IPS-NIHi7 (cell line): ENCODE measurements at regions not wholly inside any gene's neighbourhood (a gene's known extent, or its start where the extent isn't known, plus 50 kb on each side); places are given as distances from the start of the nearest gene placed in this dataset.
"Not testable (repeated sequence)": the region's sequence is repeated elsewhere in the genome, so short reads cannot be mapped to it uniquely, and the experiment has no call there.

Source experiments
- DNase-seq: peaks from one replicate; pipeline ENCODE4 v3.0.0; 2012; ENCODE audit warnings: mixed read lengths; ENCODE audit errors: extremely low spot score

DNA sequence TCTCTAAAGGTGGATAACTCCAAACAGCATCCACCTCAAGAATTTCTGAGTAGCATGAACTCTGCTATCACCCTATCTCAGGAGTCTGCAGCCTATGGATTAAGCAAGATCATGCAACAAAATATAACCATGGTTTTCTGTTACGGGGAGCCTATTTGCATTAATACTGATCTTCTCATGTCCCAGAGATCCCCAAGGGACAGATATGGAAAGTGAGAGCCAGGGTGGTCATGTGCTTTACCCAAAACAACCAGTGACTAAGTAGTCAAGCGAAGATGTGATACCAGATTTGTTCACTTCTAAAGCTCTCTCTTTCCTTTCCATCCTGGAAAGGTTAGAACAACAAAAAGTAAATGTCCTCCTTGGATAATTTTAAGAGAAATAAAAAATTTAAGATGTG lies 125.1 kb downstream of the PRRX1 start:
- no peak for DNase-seq

DNA sequence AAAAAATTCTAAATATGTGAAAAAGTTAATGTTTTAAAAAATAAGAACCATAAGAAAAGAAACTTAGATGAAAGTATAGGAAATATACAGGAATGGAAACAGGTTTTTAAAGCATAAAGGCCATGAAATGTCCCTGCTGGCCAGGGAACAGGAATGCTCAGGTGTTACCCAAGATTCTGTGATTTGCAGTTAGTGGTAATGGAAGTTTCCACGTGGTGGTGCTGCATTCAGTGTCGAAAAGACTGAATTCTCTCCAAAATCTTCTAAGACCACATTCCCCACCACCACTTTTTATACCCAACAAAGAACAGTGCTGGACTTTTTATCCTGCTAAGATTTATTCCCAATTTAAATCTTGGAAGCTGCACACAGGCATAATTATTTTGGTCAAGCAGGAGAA lies 126.2 kb downstream of the PRRX1 start:
- DNase-seq, result peak; percentile 30

DNA sequence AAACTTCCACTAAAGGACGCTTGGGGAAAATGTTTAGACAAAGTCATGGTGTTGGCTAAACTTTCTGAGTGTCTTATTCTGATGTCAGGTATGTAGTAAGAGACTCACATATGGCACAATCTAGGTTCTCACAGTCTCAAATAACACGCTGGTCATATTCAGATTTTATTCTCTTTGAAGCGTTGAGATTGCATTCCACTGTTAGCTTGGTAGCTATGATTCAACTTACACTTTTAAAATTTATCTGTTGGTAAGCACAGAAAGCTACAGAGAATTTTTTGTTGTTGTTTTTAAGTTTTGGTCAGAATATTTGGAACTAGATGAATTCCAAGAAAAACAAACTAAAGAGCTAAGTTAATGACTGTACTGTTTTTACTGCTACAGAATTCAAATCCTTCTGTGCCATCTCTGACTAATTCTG lies 126.7 kb downstream of the PRRX1 start:
- DNase-seq, result no peak

DNA sequence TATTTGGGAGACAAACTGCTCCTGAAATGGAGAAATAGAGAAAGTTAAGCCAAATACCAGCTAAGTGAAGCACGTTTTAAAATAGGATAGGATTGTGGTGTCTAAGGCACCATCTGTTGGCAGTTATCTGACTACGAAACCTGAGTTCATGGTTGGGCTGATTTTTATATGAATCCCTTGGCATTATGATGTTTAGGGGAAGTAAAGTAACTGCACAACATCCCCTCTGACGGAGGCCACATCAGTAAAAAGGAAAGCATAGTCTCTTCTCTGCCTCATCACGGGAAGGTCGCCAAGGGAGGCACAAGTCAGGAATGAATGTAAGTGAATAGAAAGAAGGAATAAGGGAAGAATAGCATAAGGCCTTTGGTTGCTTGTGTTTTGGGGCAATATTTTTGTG lies 128.0 kb downstream of the PRRX1 start:
- DNase-seq, result no peak

DNA sequence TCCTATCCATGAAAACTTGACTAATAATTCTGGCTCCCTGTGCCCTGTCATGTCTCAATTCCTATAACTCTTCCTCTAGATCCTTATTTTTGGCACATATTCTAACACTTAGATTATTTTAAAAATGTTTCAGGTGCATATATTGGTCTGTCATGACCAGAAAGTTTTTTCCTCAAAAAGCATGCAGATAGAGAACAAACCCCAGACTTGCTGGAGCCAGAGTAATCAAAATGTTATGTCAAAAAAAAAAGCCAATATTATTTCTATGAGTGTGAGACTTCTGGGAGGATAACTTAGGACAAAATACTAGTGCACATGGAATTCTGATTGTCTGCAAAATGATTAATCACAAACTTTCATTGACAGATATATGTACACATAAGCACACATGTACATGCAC lies 135.1 kb upstream of the MROH9 start:
- DNase-seq, result no peak

DNA sequence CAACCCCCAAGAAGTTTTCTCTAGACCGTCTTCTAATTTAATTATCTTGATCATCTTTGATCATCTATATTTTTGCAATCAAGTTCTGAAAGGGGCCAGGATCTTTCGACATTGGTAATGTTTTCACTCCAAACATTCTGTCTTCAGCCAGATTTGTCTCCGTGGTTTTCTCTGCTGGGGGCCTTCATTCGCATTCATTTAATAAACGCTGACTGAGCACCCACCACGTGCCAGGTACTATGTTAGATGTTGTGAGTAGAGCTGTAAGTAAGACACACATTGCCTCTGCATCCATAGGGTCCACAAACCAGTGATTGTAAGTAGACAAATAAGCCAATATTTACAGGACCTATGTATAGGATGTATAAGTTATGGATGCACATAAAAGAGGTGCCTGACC lies 134.5 kb upstream of the MROH9 start:
- no peak for DNase-seq

DNA sequence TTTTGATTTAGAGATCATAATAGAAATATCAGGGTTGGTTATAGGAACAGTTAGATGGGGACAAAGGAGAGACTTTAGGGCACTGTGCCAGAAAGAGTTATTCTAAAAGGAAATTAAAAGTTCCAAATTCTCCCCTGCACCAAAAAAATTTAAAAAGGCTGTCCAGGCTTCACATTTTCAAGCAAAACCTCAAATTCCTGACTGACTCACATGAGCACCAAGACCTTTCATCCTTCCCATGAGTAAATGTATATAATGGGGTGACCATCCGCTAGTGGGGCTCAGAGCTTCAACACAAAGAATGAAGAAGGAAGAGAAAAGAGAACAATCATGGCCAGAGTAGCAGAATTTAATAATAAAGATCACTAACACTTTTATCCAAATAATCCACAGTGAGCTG lies 131.6 kb upstream of the MROH9 start:
- DNase-seq, result no peak

DNA sequence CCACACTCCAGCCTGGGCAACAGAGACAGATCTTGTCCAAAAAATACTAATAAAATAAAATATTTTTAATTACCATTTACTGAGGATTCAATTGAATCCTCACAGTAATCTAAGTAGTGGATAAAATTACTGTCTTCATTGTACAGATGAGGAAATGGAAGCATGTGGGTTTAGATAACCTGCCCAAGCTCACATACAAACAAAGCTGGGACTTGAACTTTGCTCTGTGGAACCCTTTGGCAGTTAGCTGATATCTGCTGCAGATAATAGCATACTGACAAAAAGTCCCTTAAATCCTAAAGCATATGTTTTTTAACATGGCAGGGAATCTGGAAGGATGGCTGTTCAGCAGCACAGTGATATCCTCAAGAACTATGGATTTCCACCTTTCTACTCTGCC lies 130.9 kb upstream of the MROH9 start:
- no peak for DNase-seq

DNA sequence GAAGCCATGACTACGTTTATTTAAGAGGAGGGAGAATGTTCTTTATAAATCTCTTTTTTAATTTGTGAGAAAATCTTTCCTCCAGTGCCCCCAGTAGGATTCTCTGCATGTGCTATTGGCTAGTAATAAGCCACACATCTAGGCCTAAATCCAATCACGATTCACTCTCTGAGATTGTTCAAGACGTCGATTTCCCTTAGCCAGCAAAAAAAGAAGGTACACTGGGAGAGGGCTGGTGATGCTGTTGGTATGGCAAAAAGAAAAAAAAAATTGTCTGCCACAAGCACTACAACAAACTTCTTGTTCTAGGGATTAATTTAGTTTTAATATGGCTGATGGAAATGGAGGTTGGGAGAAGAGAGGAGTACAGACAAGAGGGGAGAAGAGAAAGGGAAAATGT lies 130.5 kb upstream of the MROH9 start:
- no peak for DNase-seq

DNA sequence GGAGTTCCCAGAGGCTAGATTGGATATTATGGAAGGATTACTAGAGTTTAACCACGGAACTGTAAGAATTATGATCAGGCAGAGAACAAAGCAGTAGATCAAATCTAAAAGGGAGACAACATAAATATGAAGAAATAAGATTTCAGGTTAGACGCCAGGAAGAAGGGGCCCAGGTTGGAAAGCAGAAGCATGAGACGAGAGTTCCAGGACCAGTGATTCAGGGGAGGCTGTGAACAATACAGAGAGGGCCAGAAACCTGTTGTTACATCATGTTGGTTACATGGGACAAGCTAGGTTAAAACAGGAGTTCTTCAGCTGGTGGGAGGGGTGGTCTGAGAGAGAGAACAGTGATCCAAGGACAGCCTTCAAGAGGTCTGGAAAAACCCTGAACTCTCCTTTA lies 128.4 kb upstream of the MROH9 start:
- DNase-seq, result no peak

DNA sequence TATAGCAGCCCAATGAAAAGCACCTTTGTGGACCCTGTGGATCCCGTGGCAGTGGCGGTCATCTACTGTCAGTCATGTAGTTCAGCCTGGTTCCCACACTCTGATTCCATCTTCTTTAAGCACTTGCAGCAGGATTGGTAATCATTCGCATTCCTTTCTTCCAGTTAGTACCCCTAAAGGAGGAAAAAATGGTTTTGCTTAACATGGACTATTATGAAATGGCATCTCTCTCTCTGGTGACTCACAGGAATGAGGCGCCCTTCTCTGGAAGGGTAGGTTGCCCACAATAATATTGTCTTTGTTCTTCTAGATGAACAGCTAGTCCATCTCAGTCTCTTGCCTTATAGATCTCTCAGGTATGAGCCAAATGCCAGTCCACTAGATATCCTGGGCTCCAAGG lies 127.9 kb upstream of the MROH9 start:
- DNase-seq, result no peak

DNA sequence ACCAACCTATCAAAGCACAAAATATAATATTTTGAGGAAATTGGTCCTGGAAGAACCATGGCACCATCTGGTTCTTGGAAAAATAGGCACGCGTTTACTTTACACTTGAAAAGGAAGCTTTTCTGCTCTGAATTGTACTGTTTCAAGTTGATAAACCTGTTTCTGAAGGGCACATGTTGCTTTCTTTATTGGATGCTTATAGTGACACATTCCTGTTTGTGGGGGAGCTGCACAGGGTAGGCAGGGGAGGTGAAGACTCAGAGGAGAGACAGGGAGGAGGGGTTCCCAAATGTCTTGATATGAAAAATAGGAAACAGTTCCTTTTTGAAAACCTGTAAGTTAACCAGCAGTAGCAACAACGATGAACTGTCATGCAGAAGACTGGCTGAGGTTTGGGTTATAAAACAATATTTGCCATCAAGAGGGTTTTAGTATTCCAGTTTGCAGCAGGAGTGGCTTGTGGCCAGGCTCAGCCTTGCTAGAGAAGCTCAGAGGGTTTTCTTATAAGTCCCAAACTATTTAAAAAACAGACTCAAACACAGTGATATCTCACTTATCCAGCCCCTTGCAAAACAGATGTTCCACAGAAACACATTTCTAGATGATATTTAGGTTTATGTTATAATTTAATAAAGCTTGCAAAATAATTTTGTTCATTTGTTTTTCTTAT lies 127.0 kb upstream of the MROH9 start:
- DNase-seq, result no peak

DNA sequence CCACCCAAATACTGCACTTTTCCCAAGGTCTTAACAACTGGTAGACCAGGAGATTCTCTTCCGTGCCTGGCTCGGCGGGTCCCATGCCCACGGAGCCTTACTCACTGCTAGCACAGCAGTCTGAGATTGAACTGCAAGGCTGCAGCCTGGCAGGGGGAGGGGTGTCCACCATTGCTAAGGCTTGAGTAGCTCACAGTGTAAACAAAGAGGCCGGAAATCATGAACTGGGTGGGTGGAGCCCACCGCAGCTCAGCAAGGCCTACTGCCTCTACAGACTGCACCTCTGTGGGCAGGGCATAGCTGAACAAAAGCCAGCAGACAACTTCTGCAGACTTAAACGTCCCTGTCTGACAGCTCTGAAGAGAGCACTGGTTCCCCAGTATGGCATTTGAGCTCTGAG lies 124.3 kb upstream of the MROH9 start:
- not testable (repeated sequence) for DNase-seq

DNA sequence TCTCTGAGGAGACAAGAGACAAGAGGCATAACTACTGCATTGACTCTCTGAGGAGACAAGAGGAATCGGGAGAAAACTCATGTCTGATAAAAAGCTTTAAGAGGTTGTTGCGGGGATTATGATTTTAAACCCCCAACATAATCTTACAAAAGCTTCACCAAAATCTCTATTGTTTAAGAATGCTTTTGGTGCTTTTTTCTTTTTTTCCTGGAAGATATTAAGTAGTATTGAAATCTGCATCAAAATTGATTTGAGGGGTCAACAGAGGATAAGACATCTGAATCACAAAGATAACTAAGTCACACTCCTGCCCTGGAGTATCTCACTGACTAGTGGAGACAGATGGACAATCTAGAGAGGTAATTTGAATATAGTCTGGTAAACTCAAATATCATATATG lies 115.6 kb upstream of the MROH9 start:
- DNase-seq, result no peak

DNA sequence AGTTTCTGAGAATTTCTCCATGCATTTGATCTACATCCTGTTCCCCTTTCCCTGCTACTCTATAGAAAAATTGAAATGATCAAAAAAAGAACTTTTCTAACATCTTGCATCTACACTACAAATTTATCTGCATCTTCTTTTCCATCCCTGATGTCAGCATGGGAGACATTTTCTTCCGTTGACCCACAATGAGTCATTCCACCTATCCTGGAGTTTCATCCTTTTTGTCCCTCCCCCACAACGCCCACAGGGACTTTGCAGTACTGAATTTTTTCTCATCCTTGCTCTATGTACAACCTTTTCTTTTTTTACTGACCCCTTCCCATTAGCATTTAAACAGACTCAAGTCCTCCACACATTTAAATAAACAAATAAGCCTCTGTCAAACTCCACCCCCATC lies 112.2 kb upstream of the MROH9 start:
- no peak for DNase-seq

DNA sequence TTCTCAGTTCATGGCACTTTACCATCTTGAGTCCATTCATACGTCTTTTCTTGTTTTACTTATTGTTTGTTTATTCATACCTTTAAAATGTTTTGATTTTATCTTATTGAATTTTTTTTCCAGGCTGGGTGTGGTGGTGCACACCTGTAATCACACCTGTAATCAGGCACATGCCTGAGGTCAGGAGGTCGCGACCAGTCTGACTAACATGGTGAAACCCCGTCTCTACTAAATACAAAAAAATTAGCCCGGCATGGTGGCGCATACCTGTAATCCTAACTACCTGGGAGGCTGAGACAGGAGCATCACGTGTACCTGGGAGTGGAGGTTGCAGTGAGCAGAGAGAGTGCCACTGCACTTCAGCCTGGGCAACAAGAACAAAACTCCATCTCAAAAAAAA lies 104.1 kb upstream of the MROH9 start:
- DNase-seq, result no peak

DNA sequence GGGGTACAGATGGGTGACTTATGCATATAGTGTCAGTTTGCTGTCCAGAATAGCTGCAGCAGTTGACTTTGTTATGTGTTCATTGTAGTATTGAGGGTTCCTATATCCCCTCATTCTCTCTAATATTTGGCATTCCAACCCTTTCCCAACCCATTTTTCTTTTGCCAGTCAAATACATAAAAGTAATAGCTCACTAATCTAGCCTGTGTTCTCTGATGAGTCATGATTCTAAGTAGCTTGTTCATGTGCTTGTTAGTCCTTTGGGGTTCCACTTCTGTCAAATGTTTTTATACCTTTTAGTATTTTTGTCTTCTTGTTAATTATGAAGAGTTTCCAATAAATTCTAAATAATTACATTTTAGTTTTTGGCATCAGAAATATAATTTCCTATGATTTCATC lies 99.2 kb upstream of the MROH9 start:
- no peak for DNase-seq

DNA sequence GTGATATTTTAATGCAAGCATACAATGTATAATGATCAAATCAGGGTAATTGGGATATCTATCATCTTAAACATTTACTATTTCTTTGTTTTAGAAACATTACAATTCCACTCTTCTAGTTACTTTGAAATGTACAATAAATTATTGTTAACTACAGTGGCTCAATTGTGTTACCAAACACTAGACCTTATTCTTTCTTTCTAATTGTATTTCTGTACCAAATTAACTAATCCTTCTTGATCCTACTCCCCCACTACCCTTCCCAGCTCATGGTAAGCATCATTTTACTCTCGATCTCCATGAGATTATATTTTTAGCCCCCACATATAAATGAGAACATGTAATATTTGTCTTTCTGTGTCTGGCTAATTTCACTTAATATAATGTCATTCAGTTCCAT lies 95.0 kb upstream of the MROH9 start:
- no peak for DNase-seq

DNA sequence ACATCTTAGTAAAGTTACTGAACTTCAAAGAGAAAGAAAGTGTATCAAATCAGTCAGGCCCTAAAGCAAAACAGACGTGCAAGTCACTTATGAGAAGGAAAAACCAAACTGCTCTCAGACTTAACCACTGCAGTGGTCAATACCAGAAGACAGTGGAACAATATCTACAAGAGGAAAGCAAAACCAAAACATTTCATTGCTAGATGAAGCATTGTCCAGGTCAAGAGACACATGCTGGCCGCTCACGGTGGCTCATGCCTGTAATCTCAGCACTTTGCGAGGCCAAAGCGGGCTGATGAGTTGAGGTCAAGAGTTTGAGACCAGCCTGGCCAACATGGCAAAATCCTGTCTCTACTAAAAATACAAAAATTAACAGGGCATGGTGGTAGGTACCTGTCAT lies 82.0 kb upstream of the MROH9 start:
- no peak for DNase-seq

DNA sequence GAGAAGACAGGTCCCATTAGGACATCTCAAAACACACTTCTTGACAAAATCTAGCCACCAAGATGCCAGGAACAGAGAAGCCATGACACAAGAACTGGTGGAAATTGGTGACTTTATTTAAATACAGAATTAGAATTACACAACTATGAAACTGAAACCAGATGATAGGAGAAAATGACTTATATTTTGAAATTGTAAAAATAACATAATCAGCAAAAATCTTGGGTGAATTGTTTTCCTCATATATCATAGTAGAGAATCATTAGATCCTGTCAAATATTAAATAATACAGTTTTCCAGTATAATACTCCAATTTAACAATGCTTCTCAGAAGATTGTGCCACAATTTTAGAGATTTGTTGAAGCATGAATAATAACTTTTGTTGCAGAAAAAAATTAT lies 81.5 kb upstream of the MROH9 start:
- DNase-seq, result no peak

DNA sequence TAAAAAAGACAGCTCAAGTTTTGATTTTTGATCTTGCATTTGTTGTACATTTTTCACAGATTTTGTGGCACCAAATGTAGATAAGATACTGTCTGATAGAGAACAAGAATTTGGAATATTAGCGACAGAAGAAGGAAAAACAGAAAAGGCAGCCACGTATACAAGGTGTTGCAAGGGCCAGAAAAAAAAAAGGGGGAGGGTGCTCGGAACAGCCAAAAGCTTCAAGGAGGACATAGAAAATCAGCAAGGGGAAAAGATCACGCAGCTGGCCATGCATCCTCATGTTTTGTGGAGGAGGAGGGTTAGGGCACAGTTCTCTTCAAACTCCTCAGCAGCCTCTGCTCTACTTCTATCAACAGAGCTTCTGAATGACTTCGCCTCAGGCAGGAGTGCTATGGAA lies 80.7 kb upstream of the MROH9 start:
- DNase-seq, result no peak

DNA sequence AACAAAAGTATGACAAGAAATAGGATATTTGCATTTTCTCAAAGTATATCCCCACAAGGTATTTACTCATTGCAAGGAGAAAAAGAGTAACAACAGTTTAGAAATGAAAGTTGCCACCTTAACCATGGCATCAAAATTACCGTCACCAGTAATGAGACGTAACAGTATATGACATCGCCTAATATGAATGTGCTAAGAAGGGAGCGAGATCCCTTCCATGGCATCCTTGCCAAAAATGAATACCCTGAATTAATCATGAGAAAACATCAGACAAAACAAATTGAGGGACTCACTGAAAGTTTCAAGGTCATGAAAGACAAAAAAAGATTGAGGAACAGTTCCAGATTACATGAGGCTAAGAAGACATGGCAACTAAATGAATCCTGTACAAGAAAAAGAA lies 78.9 kb upstream of the MROH9 start:
- DNase-seq, result no peak

DNA sequence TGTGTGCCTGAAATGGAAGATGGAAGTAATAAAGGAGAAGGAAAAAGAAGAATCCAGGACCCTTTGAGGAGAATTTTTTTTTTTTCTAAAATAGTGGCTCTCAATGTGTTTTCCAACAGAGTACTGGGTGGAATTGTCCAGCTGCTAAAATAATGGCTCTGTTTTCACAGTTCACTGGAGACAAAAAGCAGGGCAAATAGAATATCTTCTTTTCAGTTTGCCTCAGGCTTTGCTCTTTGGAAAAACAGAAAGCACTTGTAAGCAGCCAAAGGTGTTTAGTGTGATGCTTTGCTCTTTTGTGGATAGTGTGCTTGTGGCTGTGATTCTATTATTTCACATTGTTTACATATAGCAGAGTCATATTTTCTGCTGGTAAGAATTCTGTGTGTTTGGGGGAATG lies 77.4 kb upstream of the MROH9 start:
- DNase-seq, result no peak

DNA sequence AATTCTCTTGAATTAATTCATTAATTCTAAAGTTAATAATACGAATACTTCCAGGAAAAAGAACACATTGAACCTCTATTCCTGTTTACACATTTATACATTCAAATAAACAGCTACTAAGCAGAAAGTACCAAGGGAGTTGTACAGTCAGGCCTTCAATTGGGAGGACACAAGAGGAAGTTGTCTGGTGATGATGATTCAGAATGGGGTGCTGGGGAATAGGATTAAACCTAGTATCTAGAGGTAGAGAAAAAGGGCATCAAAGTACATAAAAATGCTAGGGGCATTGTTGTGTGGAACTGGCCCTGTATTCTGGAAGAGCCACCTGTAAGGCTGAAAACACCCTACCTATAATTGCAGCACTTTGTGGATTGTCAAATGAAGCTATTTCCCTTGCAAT lies 71.7 kb upstream of the MROH9 start:
- DNase-seq, result no peak

DNA sequence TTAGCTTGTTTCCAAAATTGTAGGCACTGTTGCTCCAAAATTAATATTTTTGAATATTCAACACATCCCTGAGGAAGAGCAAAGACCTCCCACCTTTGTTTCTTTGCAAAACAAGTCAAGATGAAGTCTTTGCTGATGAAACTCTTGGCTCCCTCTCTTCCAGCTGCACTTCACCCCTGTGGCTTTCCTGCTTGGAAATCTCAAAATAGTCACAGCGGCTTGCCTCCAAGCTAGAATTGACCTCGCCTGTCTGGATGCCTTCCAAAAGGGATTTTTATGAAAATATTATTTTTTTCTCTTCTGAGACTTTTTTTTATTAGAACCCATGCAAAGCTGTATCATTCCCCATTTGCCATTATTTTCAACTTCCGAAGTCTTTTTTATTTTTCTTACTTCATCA lies 71.1 kb upstream of the MROH9 start:
- no peak for DNase-seq
